IPS DF 4.7 (cell line): ENCODE measurements at regions not wholly inside any gene's neighbourhood (a gene's known extent, or its start where the extent isn't known, plus 50 kb on each side); places are given as distances from the start of the nearest gene placed in this dataset.

Source experiments
- DNase-seq: peaks from one replicate; pipeline ENCODE4 v3.0.0-alpha.2; 2013; ENCODE audit warnings: low spot score; ENCODE audit errors: extremely low read depth

DNA sequence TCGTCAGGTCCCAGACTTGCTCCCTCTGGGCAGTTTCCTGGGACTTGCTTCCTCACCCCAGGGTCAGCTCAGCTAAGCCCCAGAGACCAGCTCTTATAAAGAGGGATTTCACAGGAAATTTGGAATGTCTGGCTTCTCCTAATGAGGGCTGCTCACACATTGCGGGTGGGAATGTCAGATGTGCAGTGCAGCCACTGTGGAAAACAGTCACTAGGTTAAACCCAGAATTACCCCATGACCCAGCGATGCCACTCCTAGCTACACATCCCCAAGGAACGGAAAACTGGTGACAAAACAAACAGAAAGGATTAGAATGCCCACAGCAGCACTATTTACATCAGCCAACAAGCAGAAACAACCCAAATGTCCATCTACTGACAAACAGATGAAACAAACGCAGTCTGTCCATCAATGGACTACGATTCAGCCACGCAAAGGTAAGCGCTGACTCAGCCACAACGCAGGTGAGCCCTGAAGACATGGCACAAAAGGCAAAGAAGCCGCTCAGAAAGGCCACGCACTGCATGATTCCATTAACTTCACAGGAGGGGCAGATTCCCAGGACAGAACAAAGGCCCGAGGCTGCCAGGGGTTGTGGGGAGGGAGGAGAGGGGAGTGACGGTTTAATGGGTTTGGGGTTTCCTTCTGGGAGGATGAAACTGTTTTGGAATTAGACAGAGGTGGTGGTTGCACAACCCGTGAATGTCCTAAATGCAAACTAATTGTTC lies 63.0 kb downstream of the NCOR2 start:
- DNase-seq = no peak

DNA sequence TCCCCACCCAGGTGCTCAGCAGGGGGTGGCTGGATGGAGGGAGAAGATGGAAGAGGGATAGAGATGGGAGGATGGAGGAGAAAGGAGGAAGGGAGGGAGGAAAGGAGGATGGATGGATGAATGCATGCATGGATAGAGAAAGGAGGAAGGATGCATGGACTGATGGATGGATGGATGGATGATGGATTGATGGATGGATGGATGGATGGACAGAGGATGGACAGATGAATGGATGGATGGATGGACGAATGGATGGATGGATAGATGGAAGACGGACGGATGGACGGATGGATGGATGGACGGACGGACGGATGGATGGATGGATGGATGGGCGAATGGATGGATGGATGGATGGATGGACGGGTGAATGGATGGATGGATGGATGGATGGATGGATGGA lies 64.1 kb downstream of the NCOR2 start:
- DNase-seq = no peak

DNA sequence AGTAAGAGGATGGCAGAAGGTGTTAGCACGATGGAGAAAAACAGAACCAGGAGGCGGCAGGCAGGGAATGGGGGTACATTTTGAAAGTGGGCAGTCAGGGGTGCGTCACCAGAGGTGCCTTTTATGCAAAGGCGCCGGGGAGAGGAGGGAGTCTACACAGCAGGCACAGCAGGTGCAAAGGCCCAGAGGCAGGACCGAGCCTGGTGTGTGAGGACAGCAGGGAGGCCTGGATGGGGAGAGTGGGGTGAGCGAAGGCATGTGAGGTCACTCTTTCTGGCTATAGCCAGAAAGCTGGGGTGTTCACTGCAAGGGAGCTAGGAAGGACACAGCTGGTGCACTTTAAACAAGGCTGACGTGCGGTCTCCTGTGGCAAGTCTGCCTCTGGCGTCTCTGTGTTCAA lies 65.0 kb downstream of the NCOR2 start:
- no peak for DNase-seq

DNA sequence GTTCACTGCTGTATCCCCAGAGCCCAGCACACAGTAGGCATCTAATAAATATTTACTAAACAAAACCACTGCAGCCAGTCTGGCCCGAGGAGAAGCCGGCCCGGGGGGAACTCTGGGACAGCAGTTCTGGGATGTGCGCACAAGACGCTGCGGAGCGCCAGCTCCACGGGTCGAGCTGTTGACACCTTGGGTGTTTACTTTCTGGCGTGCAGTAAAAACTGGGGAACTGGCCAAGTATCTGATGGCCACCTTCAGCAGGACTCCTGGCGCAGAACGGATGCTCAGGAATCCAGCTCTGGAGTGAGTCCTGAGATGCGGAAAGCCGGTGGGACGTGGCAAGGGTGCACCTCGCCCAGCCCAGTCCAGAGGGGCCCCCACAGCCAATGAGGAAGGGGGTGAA lies 65.6 kb downstream of the NCOR2 start:
- DNase-seq = no peak

DNA sequence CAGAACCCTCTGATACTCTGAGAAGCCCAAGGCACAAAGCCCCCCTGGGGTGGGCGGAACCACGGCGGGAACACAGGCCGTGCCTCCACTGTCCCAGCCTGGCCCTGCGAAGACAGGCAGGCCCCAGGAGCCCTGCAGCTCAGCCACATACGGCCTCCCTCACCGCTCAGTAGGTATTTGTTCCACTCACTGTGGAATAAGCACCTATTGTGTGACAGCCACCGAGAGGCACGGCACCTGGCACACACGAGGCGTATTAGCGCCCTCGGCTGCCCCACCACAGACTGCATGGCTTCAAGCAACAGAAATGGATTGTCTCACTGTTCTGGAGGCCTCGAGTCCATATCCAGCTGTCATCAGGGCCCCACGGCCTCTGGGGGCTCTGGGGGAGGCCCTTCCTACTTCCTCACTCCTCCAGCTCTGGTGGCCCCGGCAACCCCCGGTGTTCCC lies 66.3 kb downstream of the NCOR2 start:
- DNase-seq = no peak

DNA sequence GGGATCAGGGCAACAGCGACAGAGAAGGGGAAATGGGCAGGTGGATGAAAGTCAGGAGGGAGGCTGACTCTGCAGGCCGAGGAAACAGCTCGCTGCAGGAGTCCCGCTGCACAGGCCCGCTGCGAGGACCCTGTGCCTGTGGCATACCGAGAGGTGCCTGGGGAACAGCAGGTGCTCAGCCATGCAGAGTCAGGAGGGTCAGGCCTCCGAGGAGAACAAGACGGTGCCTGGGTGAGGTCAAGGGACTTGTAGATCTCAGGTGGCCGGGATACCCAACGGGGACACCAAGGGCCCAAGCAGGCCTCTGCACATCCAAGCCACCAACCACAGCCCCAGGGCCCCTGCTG lies 67.5 kb downstream of the NCOR2 start:
- no peak for DNase-seq

DNA sequence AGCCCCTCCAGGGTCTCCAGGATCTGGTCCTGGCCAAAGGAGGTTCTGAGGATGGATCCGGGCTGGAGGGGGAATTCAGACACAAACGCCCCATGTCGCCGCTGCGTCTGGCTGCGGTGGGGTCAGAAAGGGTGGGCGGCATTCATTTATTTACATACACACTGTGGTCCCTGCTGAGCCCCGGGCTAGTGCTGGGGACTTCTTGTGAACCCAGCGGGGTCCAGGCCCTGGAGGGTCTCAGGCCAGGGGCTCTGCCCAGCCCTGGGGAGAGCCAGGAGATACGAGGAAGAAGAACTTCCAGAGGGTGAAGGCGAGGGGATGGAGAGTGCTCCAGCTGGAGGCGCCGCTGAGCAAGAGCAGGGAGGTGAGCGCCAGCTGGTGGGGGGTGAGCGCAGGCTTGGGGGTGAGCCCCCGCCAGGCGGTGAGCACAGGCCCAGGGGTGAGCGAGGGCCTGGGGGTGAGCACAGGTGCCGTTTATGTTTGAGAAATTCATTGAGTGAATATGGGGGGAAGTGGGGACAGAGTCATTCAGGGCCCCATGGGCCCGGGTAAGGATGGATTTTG lies 68.1 kb downstream of the NCOR2 start:
- no peak for DNase-seq

DNA sequence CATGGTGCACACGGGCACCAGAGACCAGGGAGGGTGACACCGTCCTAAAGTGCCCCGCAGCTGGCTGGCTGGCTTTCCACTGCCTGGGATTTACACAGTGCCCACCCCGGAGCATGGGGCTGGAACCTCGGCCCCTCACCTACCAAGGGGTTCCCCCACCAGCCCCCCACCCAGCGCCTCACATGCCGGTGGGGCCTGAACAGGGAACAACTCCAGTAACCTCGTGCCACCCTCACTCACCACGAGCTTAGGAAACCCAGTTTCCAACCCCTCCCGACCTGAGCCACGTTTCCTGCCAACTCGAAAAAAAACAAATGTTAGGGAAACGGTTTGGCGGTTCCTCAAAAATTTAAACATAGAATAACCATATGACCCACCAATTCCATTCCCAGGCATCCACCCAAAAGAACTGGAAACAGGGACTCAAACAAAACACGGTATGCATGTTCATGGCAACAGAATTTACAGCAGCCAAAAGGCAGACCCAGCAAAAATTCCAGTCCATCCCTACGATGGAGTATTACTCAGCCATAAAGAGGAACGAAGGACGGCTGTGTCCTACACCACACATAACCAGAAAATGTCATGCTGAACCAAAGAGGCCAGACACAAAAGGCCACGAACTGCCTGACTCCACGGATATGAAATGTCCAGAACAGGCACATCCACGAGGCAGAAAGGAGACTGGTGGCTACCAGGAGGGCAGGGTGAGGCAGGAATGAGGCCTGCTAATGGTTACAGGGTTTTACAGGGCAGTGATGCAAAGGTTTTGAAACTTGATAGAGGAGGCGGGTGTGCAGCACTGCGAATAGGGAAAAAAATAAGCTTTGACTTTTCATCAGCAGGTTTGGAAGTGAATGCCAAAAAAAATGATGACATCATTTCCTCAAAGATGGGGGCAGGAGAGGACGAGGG lies 68.9 kb downstream of the NCOR2 start:
- DNase-seq = no peak

DNA sequence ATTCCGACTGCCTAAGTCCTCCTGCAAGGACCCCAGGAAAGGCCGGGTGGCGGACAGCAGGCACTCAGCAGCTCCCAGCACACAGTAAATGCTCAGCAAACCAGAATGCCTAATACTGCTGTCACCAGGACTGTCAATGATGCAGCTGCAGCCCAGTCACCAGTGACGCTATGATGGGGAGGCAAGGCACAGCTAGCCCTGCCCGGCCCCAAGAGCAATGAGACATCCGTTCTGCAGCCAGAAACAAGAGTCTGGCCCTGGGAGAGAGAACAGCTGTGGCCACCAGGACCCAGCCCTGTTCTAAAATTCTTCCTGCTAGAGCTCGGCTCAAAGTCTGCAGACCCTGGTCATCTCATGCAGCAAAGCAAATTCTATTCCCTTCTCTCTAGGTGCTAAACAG lies 69.8 kb downstream of the NCOR2 start:
- no peak for DNase-seq

DNA sequence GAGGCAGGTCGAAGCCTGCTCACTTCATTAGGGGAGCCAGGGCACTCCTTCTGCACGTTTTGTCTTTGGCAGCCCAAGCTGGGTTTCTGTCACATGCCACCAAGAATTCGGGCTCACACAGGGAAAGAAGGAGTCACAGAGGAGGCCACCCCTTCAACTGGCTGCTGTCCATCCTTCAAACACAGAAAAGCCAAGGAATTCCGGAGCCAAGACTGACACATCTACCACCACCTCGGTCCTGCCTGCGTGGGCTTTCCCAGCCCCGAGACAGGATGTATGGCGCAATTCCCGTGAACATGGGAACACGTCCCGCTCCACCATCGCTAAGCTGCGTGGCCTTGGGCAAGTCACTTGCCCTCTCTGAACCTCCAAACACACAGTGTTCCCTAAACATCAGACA lies 70.4 kb downstream of the NCOR2 start:
- DNase-seq = no peak

DNA sequence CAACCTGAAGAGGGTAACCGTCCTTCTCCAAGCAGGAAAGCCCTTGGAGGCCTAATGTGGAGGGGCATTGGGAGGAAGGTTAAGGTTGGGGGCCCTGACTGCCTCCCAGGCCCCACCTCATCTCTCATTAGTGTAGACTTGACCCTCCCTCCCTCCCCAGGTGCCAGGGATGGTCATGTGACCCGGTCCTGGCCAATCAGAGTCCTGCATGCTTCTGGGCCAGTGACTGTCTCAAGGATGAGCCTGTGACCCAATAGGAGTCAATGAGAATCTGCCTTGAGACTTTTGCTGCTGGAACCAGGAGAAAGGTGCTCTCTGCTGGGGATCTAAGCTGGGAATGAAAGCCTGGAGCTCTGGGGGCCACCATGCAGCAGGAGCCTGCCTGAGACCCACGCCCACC lies 70.8 kb downstream of the NCOR2 start:
- no peak for DNase-seq

DNA sequence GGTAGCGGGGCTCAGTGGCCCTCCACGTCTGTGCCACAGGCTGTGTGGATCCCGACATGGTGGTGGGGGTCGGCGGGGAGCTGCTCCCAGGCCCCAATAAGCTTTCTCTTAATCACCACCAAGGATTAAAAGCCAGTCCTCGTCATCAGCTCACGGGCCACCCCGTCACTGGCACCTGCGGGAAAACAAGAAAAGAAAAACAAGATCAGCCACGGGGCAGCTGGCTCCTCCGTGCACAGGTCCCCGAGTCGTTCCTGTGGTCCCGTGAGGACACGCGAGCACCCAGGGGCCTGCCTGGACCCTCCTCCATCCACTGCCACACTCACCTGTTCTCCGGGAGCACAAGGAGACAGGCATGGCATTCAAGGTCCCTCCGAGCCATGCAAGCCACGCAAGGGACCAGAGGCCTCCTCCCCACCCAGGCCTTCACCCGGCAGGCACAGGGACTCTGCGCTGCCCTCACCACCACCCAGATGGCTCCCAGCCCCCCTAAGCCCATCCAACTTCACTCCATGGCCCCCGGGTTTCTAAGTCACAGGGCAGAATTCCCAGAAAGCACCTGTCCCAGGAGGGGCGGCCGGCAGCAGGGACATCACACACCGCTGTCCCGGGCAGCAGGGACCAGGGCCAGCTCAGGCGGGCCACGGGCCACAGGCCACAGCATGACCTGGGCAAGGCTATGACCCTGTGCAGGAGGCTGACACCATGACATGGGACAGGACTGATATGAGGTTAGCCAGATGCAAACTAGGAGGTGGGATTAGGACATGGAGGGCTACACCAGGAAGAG lies 72.0 kb downstream of the NCOR2 start:
- DNase-seq = no peak

DNA sequence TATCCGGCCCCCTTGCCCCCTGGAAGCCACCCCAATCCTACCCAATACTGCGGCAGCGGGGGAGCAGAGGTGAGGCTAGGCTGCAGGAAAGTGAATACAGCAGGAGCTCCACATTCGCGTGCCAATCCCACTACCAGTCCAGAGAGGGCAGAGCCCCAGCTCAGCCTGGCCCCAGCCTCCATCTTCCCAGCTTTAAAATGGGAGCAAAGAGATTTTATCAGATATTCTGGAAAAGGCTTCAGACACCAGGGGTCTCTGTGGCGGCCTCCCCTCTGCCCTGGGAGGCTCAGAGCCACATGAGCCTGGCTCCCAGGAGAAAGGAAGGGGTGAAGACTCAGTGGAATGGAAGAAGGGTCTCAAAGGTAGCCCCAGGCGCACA lies 72.7 kb downstream of the NCOR2 start:
- no peak for DNase-seq

DNA sequence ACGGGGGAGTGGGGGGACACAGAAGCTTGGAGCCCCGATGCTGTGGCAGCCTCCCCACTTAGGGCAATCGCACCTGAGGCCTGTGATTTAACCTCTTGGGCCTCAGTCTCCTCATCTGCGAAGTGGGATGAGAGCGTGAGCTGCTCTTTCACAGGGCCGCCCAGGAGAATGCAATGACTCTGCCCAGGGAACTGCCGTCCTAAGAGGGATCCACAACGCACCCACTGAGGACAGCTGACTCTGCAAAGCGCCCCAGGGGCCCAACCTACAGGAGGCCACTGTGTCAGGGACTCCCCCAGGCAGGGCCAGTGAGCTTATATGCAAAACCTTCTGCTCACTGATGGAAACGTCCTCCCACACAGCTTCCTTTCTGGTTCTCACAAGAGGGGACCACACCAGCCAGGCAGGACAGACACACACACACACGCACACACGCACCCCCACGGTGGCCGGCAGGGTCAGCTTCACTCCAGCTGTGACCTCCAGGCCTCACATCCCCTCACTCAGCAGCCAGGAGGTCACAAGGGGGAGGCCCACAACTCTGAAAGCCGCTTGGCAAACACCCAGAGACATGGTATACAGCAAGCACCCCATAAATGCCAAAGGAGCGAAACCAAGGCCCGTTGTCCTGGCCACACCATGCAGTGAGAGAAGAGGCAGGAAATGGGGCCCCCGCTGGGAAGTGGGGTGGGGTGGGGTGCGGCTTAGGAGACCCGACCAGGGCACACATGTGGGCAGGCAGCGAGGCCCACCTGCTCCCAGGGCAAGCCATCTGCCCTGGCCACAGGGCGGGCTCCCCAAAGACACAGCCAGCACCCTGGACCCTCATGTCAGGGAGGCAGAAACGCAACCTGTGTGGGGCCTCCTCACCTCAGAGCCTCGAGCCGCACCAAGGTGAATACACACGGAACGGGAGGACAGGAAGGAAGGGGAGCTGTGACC lies 73.3 kb downstream of the NCOR2 start:
- DNase-seq = no peak

DNA sequence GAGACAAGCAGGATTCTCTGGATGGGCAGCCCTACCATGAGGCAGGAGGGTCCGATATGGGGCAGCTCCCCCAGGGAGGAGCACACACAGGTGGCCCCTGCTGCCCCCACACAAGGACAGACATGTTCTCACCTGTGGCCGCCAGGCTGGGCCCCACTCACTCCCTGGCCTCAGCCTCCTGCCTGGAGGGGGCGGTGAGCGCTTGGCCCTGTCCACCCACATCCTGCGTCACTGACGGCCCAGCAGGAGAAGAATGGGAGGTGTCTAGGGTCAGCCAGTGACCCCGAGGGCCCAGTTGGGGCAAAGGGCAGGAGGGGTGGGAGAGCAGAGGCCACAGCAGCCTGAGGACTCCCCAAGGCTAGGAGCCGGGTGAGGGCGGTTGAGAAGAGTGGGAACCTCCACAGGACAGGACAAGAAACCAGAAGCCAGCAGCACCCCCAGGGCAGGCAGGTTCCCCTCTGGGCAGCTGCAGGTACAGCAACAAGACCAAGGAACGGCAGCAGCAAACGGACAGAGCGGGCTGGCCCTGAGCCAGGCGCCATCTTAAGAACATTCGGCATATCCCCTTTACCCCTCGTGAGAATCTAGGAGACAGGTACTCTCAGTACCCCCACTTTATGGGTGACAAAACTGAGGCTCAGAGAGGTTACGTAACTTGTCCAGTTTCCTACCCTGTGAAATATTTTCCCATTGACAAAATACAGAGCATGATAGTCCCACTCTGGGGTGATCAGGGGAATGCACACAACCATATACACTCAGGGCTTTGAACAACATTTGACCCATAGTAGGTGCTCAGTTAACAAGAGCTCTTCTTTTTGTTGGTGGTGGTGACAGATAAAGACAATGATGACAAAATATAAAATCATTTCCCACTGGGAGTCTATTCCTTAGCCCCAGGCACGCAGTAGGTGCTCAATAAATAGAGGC lies 74.3 kb downstream of the NCOR2 start:
- no peak for DNase-seq

DNA sequence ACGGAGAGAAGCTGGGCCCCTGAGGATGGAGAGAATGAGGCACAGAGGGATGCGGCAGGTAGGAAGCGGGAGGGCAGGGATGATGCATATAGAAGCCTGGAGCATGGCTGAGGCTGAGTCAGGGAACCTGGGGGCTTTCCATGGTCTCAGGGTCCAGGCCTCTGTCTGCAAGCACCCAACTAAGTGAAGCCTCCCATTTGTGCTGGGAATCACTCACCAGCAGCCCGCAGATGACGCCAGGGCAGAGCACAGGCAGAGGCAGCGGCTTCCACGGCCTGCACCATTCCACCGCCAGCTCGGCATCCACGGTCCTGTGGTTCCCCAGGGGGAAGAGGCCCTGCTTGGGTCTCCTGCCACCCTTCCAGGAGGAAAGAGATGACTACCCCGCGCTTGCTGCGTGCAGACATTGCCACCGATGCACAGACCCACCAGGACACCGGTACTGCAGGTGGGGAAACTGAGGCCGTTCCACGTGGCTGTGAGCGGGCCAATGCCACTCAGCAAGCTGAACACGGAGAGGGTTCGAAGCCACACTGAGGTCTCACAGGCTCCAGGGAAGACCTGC lies 75.5 kb downstream of the NCOR2 start:
- no peak for DNase-seq

DNA sequence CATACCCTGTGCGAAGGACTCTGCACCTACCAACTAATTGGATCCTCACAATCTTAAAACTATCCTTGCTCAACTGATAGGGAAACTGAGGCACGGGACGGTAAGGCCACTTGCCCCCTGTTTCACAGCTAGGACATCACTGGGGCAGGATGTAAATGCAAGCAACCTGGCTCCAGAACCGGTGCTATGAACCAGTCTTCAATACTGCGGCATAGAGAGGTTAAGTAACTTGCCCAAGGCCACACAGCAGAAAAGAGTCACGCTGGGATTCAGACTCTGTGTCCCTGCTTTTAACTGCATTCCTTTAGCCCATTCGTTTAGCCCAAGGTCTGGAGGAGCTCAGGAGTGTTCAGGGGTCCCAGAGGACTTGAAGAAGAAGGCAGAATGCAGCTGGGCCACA lies 76.1 kb downstream of the NCOR2 start:
- DNase-seq = no peak

DNA sequence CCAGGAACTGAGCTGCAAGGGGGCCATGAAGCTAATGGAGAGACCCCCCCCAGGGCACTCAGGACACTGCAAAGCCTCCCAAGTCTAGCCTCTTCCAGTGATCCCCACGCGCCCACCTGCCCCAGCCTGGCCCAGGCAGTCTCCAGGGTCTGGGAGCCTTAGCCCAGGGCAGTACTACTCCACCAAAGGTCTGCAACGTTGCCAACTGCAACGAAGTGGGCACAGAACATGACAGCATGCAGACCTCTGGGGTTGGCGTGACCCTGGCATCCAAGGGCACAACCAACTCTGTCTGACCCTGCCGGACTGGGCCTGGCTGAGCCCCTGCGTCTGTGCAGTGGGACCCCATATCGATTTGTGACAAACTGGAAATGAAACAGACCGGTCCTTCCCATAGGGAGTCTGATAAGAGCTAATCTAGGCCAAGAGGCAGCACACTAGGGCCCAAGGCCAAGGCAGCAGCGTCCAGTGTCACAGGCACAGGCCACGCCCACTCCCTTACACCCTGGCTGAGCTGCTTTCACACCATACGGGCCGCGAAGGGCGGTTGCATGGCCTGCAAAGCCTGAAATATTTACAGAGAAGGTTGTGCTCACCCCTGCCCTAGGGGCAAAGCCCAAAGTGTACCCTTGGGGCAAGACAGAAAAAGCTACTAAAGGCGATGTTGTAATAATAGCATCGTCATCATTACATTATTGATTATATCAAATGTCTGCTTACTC lies 76.7 kb downstream of the NCOR2 start:
- DNase-seq = no peak
